Tibial nerve (tissue), 4 donors: ENCODE measurements at regions not wholly inside any gene's neighbourhood (a gene's known extent, or its start where the extent isn't known, plus 50 kb on each side); places are given as distances from the start of the nearest gene placed in this dataset.

Experiments
- DNase-seq, 2 donors: peaks; one replicate each; pipeline ENCODE4 v3.0.0-alpha.2; 2019; ENCODE audit warnings: low spot score in 2 of 2
- H3K27ac ChIP-seq, 4 donors: fragments of 200-600 bp; sonication (generic) in 3 of 4; one replicate each; pipeline ENCODE4 v1.5.1; 2017 to 2019; ENCODE audit warnings: mild to moderate bottlenecking in 1 of 4
- H3K27me3 ChIP-seq, 2 donors: fragments of 200-600 bp; sonication (generic) in 1 of 2; one replicate each; pipeline versions ENCODE4 v1.5.1 to v1.6.0; 2017 to 2019
- H3K36me3 ChIP-seq, 3 donors: fragments of 200-600 bp; sonication (generic); one replicate each; pipeline ENCODE4 v1.5.1; 2018 to 2019
- H3K4me1 ChIP-seq, 4 donors: fragments of 200-600 bp; sonication (generic) in 3 of 4; one replicate each; pipeline ENCODE4 v1.5.1; 2017 to 2019
- H3K4me3 ChIP-seq, 4 donors: fragments of 200-600 bp; sonication (generic) in 3 of 4; one replicate each; pipeline ENCODE4 v1.5.1; 2017 to 2019; ENCODE audit warnings: mild to moderate bottlenecking in 1 of 4, moderate library complexity in 1 of 4
- H3K9me3 ChIP-seq, 4 donors: fragments of 200-600 bp; sonication (generic) in 3 of 4; one replicate each; pipeline ENCODE4 v1.5.1; 2017 to 2019
- EP300 ChIP-seq, 2 donors: sonication (generic); formaldehyde crosslinking; IDR thresholded peaks; one replicate each; pipeline ENCODE4 v1.6.1; 2017; ENCODE audit warnings: antibody characterized with exemption in 2 of 2, mild to moderate bottlenecking in 1 of 2
- POLR2A ChIP-seq, 2 donors: fragments of 450-650 bp; IDR thresholded peaks; one replicate each; pipeline ENCODE4 v1.6.1; 2017; ENCODE audit warnings: antibody characterized with exemption in 2 of 2, mild to moderate bottlenecking in 2 of 2, moderate library complexity in 2 of 2
- WGBS, 2 donors: methylation state at CpG; one replicate each; pipeline ENCODE4 v1.1.5; 2018; 5-methylcytosine and 5-hydroxymethylcytosine counted together
- TF ChIP-seq, protein P1 (sequence below), 5 experiments: fragments of 200-600 bp in 3 of 5; fragments of 450-650 bp in 2 of 5; sonication (generic) in 3 of 5; IDR thresholded peaks; one replicate each; pipeline ENCODE4 v1.5.1; 2016 to 2019; ENCODE audit warnings: antibody characterized with exemption in 5 of 5, mild to moderate bottlenecking in 3 of 5, moderate library complexity in 2 of 5

DNA sequence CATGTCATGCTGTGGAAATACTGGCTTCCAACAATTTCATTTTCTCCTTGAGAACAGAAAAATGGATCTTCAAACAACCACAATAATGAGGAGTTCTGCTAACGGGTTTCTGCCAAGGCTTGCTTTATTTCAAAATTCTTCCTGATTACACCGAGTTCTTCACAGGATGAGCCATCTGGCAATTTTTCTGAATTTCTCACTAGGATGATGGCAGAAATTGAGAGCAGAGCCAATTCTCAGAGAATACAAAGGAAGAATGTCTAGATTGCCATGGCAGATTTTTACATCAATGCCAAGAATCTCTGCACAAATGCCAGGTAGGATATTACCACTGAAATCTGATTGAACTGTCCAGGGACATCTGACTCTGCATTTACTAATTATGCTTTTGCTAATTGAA, 619.0 kb upstream of the CHRM3 start:
- no peak for DNase-seq
- Histone ChIP-seq H3K9me3 (peaks cover 0 to 29% (median 0%) of the 10 kb centered on the region in 4 donors), H3K4me1 (no peaks in the 10 kb centered on the region), H3K27ac (no peak overlapping the region), H3K4me3 (no peak overlapping the region), H3K27me3 (no peaks in the 10 kb centered on the region), H3K36me3 (no peaks in the 10 kb centered on the region)
- 72 to 89% methylated on average over 2 of the region's 2 CpGs for WGBS, 2 donors
- no peak for TF ChIP-seq POLR2A (IDR thresholded peaks at IDR 0.05)
- TF ChIP-seq, protein P1, sequence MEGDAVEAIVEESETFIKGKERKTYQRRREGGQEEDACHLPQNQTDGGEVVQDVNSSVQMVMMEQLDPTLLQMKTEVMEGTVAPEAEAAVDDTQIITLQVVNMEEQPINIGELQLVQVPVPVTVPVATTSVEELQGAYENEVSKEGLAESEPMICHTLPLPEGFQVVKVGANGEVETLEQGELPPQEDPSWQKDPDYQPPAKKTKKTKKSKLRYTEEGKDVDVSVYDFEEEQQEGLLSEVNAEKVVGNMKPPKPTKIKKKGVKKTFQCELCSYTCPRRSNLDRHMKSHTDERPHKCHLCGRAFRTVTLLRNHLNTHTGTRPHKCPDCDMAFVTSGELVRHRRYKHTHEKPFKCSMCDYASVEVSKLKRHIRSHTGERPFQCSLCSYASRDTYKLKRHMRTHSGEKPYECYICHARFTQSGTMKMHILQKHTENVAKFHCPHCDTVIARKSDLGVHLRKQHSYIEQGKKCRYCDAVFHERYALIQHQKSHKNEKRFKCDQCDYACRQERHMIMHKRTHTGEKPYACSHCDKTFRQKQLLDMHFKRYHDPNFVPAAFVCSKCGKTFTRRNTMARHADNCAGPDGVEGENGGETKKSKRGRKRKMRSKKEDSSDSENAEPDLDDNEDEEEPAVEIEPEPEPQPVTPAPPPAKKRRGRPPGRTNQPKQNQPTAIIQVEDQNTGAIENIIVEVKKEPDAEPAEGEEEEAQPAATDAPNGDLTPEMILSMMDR (IDR thresholded peaks at IDR 0.05) = no peak
- no peak for TF ChIP-seq EP300 (IDR thresholded peaks at IDR 0.05)

DNA sequence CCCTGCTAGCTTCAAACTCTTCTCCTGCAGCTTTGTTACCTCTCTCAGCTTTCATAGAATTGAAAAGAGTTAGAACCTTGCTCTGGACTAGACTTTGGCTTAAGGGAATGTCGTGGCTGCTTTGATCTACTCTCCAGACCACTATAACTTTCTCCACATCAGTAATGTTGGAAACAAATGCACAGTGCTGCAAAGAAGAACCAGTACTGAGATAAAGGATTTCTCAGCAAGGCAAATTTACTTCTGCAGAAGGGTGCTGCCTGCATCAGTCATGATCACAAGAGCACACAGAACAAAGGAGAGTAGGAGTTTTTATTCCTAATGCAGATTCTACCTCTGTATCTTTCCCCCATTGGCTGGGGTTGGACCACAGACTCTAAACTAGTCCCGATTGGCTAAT, 621.6 kb upstream of the CHRM3 start:
- H3K27ac ChIP-seq = no peak overlapping the region
- DNase-seq = no peak
- no peaks in the 10 kb centered on the region for H3K27me3 ChIP-seq
- peaks cover 0 to 29% (median 0%) of the 10 kb centered on the region in 4 donors for H3K9me3 ChIP-seq
- no peaks in the 10 kb centered on the region for H3K36me3 ChIP-seq
- H3K4me3 ChIP-seq = no peak overlapping the region
- no peaks in the 10 kb centered on the region for H3K4me1 ChIP-seq
- TF ChIP-seq POLR2A (IDR thresholded peaks at IDR 0.05) (no peak), EP300 (IDR thresholded peaks at IDR 0.05) (no peak)
- TF ChIP-seq, protein P1 (IDR thresholded peaks at IDR 0.05) = no peak
- 78% methylated on average over 2 of the region's 2 CpGs for WGBS, 2 donors

DNA sequence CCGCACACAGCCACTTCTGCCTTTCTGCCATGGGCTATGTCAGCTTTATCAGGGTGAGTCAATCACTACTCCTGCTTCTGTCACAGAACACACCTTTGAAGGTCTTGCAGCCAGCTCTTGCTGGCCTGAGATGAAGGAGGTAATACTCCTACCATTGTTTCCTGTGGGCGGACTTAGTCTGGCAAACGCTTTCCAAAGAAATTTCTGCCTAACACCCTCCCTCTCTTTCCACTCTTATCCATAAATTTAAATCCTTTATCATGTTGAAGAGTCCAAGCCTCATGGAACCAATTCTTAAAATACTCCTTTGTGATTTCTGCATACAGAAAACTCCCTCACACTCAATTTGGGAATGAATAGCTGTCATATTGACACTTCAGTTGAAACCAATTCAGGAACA, 633.1 kb upstream of the CHRM3 start:
- Histone ChIP-seq H3K4me1 (no peaks in the 10 kb centered on the region), H3K9me3 (no peaks in the 10 kb centered on the region), H3K27ac (no peak overlapping the region), H3K4me3 (no peak overlapping the region), H3K36me3 (no peaks in the 10 kb centered on the region), H3K27me3 (no peaks in the 10 kb centered on the region)
- no peak for DNase-seq
- WGBS, 2 donors = 67 to 73% methylated on average over 3 of the region's 3 CpGs
- no peak for TF ChIP-seq POLR2A (IDR thresholded peaks at IDR 0.05)
- TF ChIP-seq, protein P1 (IDR thresholded peaks at IDR 0.05) = no peak

DNA sequence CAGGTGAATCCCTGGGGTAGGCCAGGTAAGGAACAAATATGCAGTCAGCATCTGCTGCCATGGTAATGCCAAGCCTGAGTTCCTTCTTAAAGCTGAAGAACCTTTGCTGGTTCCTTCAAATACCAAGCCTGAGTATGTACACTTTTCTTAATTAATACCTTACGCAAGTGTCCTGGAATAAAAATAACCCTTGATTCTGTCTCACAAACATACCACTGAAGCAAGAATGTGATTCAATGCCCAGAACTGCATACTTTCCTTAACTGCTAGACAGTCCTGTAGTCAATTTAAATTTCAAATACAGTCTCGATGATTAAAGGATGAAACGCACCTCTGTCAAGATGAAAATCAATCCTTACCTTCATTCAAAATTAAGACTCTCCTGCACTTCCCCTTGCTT, 634.0 kb upstream of the CHRM3 start:
- WGBS, 2 donors = 96 to 97% methylated on average over 3 of the region's 3 CpGs
- no peak for DNase-seq
- Histone ChIP-seq H3K4me3 (no peak overlapping the region), H3K27me3 (no peaks in the 10 kb centered on the region), H3K4me1 (no peaks in the 10 kb centered on the region), H3K9me3 (no peaks in the 10 kb centered on the region), H3K36me3 (no peaks in the 10 kb centered on the region), H3K27ac (no peak overlapping the region)
- TF ChIP-seq POLR2A (IDR thresholded peaks at IDR 0.05) (no peak), EP300 (IDR thresholded peaks at IDR 0.05) (no peak)
- TF ChIP-seq, protein P1 (IDR thresholded peaks at IDR 0.05) = no peak

DNA sequence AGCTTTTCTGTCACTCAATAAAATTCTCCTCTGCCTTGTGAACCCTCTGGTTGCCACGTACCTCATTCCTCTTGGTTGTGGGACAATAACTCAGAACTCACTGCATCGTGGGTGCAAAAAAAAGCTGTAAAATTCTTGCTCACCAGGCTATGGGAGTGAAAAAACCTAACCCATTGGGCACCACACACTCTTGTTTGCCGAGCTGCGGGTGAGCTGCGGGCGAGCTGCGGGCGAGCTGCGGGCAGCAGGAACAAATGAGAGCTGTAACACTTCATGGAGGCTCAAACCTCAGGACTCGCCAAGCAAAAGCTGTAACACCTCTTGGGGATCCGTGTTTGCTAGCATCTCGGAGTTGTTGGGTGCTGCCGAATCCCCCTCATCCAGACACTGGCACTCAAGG, 641.3 kb upstream of the CHRM3 start:
- no peak overlapping the region for H3K27ac ChIP-seq
- TF ChIP-seq EP300 (IDR thresholded peaks at IDR 0.05) (no peak), POLR2A (IDR thresholded peaks at IDR 0.05) (no peak)
- TF ChIP-seq, protein P1 (IDR thresholded peaks at IDR 0.05) = no peak
- no peaks in the 10 kb centered on the region for H3K36me3 ChIP-seq
- no peak overlapping the region for H3K4me3 ChIP-seq
- no peaks in the 10 kb centered on the region for H3K4me1 ChIP-seq
- DNase-seq = no peak
- peaks cover 0 to 10% (median 0%) of the 10 kb centered on the region in 4 donors for H3K9me3 ChIP-seq
- 73 to 91% methylated on average over 13 of the region's 13 CpGs for WGBS, 2 donors
- no peaks in the 10 kb centered on the region for H3K27me3 ChIP-seq
